NB4 (cell line): ENCODE measurements at regions not wholly inside any gene's neighbourhood (a gene's known extent, or its start where the extent isn't known, plus 50 kb on each side); places are given as distances from the start of the nearest gene placed in this dataset.

Experiments
- POLR2A ChIP-seq: IDR thresholded peaks from 2 replicates; pipeline ENCODE4 v1.6.1; 2011; ENCODE audit warnings: mild to moderate bottlenecking; ENCODE audit not compliant: insufficient read length; ENCODE audit errors: extremely low read depth
- TF ChIP-seq, protein P1 (sequence below): IDR thresholded peaks from one replicate; pipeline ENCODE4 v1.5.1; 2012; ENCODE audit warnings: low read depth, low read length
- TF ChIP-seq, protein P2 (sequence below): IDR thresholded peaks from 2 replicates; pipeline ENCODE4 v1.6.1; 2011; ENCODE audit warnings: low read depth, low read length

DNA sequence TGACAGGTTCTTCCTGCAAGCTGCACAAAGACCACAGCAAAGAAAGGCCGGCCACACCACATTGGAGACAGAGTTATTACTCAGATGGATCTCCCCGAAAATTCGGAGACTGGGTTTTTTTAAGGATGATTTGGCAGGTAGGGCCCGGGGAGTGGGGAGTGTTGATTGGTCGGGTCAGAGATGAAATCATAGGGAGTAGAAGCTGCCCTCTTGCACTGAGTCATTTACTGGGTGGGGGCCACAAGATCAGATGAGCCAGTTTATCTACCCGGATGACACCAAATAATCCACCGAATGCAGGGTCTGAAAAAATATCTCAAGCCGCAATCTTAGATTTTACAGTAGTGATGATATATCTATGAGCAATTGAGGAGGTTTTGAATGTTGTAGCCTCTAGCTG lies 401.8 kb upstream of the FAT3 start:
- TF ChIP-seq, protein P1, sequence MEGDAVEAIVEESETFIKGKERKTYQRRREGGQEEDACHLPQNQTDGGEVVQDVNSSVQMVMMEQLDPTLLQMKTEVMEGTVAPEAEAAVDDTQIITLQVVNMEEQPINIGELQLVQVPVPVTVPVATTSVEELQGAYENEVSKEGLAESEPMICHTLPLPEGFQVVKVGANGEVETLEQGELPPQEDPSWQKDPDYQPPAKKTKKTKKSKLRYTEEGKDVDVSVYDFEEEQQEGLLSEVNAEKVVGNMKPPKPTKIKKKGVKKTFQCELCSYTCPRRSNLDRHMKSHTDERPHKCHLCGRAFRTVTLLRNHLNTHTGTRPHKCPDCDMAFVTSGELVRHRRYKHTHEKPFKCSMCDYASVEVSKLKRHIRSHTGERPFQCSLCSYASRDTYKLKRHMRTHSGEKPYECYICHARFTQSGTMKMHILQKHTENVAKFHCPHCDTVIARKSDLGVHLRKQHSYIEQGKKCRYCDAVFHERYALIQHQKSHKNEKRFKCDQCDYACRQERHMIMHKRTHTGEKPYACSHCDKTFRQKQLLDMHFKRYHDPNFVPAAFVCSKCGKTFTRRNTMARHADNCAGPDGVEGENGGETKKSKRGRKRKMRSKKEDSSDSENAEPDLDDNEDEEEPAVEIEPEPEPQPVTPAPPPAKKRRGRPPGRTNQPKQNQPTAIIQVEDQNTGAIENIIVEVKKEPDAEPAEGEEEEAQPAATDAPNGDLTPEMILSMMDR = no peak
- TF ChIP-seq POLR2A = no peak
- TF ChIP-seq, protein P2, sequence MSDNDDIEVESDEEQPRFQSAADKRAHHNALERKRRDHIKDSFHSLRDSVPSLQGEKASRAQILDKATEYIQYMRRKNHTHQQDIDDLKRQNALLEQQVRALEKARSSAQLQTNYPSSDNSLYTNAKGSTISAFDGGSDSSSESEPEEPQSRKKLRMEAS = no peak
